ENCODE measurements at regions not wholly inside any gene's neighbourhood (a gene's known extent, or its start where the extent isn't known, plus 50 kb on each side); places are given as distances from the start of the nearest gene placed in this dataset.

- TF ChIP-seq EP300 (IDR thresholded peaks at IDR 0.05) (no peak), POLR2A (IDR thresholded peaks at IDR 0.05; ENCODE audit: low read depth) (no peak)
- TF ChIP-seq, protein P1, sequence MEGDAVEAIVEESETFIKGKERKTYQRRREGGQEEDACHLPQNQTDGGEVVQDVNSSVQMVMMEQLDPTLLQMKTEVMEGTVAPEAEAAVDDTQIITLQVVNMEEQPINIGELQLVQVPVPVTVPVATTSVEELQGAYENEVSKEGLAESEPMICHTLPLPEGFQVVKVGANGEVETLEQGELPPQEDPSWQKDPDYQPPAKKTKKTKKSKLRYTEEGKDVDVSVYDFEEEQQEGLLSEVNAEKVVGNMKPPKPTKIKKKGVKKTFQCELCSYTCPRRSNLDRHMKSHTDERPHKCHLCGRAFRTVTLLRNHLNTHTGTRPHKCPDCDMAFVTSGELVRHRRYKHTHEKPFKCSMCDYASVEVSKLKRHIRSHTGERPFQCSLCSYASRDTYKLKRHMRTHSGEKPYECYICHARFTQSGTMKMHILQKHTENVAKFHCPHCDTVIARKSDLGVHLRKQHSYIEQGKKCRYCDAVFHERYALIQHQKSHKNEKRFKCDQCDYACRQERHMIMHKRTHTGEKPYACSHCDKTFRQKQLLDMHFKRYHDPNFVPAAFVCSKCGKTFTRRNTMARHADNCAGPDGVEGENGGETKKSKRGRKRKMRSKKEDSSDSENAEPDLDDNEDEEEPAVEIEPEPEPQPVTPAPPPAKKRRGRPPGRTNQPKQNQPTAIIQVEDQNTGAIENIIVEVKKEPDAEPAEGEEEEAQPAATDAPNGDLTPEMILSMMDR (IDR thresholded peaks at IDR 0.05), result no peak
Measured at GRCh38 chr1:113276507-113276906, 113.8 kb upstream of the MAGI3 start.

All from esophagus muscularis mucosa (tissue), 4 donors.